Breast epithelium (tissue), 3 donors: ENCODE measurements at regions not wholly inside any gene's neighbourhood (a gene's known extent, or its start where the extent isn't known, plus 50 kb on each side); places are given as distances from the start of the nearest gene placed in this dataset.

Experiments used
- CTCF ChIP-seq, 3 donors: fragments of 450-650 bp; IDR thresholded peaks; one replicate each; pipeline ENCODE4 v1.5.1; 2016 to 2017; ENCODE audit warnings: antibody characterized with exemption in 3 of 3, mild to moderate bottlenecking in 3 of 3, moderate library complexity in 3 of 3
- POLR2A ChIP-seq: fragments of 450-650 bp; IDR thresholded peaks from one replicate; pipeline ENCODE4 v1.6.1; 2016; ENCODE audit warnings: antibody characterized with exemption, mild to moderate bottlenecking, moderate library complexity
- POLR2AphosphoS5 ChIP-seq, 3 donors: sonication (generic); formaldehyde crosslinking; IDR thresholded peaks; one replicate each; pipeline ENCODE4 v1.6.1; 2017; ENCODE audit warnings: antibody characterized with exemption in 3 of 3

GRCh38 chr20:61121661-61122060, 130.4 kb upstream of the CDH4 start:
- TF ChIP-seq CTCF (IDR thresholded peaks at IDR 0.05) (no peak), POLR2AphosphoS5 (IDR thresholded peaks at IDR 0.05) (no peak), POLR2A (no peak)
